ENCODE measurements at regions not wholly inside any gene's neighbourhood (a gene's known extent, or its start where the extent isn't known, plus 50 kb on each side); places are given as distances from the start of the nearest gene placed in this dataset.

DNA sequence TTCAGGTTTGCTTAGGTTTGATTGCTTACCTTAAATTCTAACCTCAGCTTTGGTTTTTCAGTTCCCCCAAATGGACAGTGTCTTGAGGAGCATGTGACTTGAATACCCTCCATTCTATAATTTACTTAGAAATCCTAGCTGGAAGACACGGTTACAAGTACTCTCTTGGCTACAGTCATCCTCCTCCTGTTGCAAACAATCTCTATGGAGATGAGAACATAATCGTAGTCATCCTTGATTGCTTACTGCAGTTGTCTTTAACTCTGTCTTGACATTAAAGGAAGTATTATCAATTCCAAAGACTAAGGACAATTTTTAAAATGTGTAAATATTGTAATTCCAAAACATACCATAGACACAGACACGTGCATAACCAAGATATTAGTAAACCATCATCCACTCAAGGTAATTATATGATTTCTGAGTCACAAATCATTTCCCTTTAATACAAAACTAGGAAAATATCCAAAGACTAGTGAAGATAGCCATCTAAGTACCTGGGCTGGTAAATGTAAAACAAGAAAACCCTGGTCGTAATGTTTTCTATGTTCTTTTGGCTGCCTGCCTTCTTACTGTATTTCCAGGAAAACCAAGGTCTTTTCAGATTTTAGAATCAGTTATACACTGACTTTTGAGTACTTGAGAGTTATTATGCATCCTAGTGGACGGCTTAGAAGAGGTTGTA lies 149.9 kb downstream of the CHRM3 start:
- H3K79me2 ChIP-seq (ENCODE audit: low read length): no peaks in the 10 kb centered on the region
- no peak overlapping the region for H3K4me2 ChIP-seq (ENCODE audit: low read length)
- H3K27ac ChIP-seq (ENCODE audit: low read length): no peak overlapping the region
- H4K20me1 ChIP-seq (ENCODE audit: insufficient read depth, low read length): no peaks in the 10 kb centered on the region
- no peak overlapping the region for H3K4me3 ChIP-seq (ENCODE audit: low read length)
- no peaks in the 10 kb centered on the region for H3K36me3 ChIP-seq (replicated peaks; ENCODE audit: low read depth, low read length)
- no peak overlapping the region for H3K9ac ChIP-seq (ENCODE audit: low read length)
- H3K27me3 ChIP-seq (ENCODE audit: low read depth, low read length): no peaks in the 10 kb centered on the region
- H3K9me3 ChIP-seq (ENCODE audit: insufficient read depth, low read length): no peaks in the 10 kb centered on the region
- H3K4me1 ChIP-seq (ENCODE audit: low read length): no peaks in the 10 kb centered on the region
- H2AFZ ChIP-seq (ENCODE audit: low read depth, low read length): no peak overlapping the region
- TF ChIP-seq EZH2phosphoT487 (IDR thresholded peaks at IDR 0.05; ENCODE audit: low read depth): no peak
- TF ChIP-seq, protein P1, sequence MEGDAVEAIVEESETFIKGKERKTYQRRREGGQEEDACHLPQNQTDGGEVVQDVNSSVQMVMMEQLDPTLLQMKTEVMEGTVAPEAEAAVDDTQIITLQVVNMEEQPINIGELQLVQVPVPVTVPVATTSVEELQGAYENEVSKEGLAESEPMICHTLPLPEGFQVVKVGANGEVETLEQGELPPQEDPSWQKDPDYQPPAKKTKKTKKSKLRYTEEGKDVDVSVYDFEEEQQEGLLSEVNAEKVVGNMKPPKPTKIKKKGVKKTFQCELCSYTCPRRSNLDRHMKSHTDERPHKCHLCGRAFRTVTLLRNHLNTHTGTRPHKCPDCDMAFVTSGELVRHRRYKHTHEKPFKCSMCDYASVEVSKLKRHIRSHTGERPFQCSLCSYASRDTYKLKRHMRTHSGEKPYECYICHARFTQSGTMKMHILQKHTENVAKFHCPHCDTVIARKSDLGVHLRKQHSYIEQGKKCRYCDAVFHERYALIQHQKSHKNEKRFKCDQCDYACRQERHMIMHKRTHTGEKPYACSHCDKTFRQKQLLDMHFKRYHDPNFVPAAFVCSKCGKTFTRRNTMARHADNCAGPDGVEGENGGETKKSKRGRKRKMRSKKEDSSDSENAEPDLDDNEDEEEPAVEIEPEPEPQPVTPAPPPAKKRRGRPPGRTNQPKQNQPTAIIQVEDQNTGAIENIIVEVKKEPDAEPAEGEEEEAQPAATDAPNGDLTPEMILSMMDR (IDR thresholded peaks at IDR 0.05; ENCODE audit: low read depth, low read length): no peak

- no peak overlapping the region for H3K27ac ChIP-seq (ENCODE audit: low read length)
- no peaks in the 10 kb centered on the region for H3K9me3 ChIP-seq (ENCODE audit: insufficient read depth, low read length)
- H3K79me2 ChIP-seq (ENCODE audit: low read length): no peaks in the 10 kb centered on the region
- H3K4me2 ChIP-seq (ENCODE audit: low read length): no peak overlapping the region
- H3K27me3 ChIP-seq (ENCODE audit: low read depth, low read length): no peaks in the 10 kb centered on the region
- no peak for TF ChIP-seq EZH2phosphoT487 (IDR thresholded peaks at IDR 0.05; ENCODE audit: low read depth)
- TF ChIP-seq, protein P1 (IDR thresholded peaks at IDR 0.05; ENCODE audit: low read depth, low read length): no peak
- no peak overlapping the region for H2AFZ ChIP-seq (ENCODE audit: low read depth, low read length)
- H3K36me3 ChIP-seq (replicated peaks; ENCODE audit: low read depth, low read length): no peaks in the 10 kb centered on the region
- H3K4me3 ChIP-seq (ENCODE audit: low read length): no peak overlapping the region
- H3K4me1 ChIP-seq (ENCODE audit: low read length): no peaks in the 10 kb centered on the region
- H4K20me1 ChIP-seq (ENCODE audit: insufficient read depth, low read length): no peaks in the 10 kb centered on the region
- no peak overlapping the region for H3K9ac ChIP-seq (ENCODE audit: low read length)
Measured at GRCh38 chr1:239537795-239538194, 151.4 kb downstream of the CHRM3 start.

GRCh38 chr1:239538239-239538988 lies 152.0 kb downstream of the CHRM3 start:
- Histone ChIP-seq H3K27me3 (ENCODE audit: low read depth, low read length) (no peaks in the 10 kb centered on the region), H3K4me1 (ENCODE audit: low read length) (no peaks in the 10 kb centered on the region), H3K79me2 (ENCODE audit: low read length) (no peaks in the 10 kb centered on the region), H4K20me1 (ENCODE audit: insufficient read depth, low read length) (no peaks in the 10 kb centered on the region), H2AFZ (ENCODE audit: low read depth, low read length) (no peak overlapping the region), H3K27ac (ENCODE audit: low read length) (no peak overlapping the region), H3K36me3 (replicated peaks; ENCODE audit: low read depth, low read length) (no peaks in the 10 kb centered on the region), H3K4me2 (ENCODE audit: low read length) (no peak overlapping the region), H3K4me3 (ENCODE audit: low read length) (no peak overlapping the region), H3K9ac (ENCODE audit: low read length) (no peak overlapping the region), H3K9me3 (ENCODE audit: insufficient read depth, low read length) (no peaks in the 10 kb centered on the region)
- no peak for TF ChIP-seq EZH2phosphoT487 (IDR thresholded peaks at IDR 0.05; ENCODE audit: low read depth)
- TF ChIP-seq, protein P1 (IDR thresholded peaks at IDR 0.05; ENCODE audit: low read depth, low read length): no peak

GRCh38 chr1:239539051-239539450 lies 152.7 kb downstream of the CHRM3 start:
- Histone ChIP-seq H3K9ac (ENCODE audit: low read length) (no peak overlapping the region), H3K4me3 (ENCODE audit: low read length) (no peak overlapping the region), H3K27ac (ENCODE audit: low read length) (no peak overlapping the region), H3K4me1 (ENCODE audit: low read length) (no peaks in the 10 kb centered on the region), H3K36me3 (replicated peaks; ENCODE audit: low read depth, low read length) (no peaks in the 10 kb centered on the region), H3K27me3 (ENCODE audit: low read depth, low read length) (no peaks in the 10 kb centered on the region), H3K79me2 (ENCODE audit: low read length) (no peaks in the 10 kb centered on the region), H2AFZ (ENCODE audit: low read depth, low read length) (no peak overlapping the region), H3K4me2 (ENCODE audit: low read length) (no peak overlapping the region), H3K9me3 (ENCODE audit: insufficient read depth, low read length) (no peaks in the 10 kb centered on the region), H4K20me1 (ENCODE audit: insufficient read depth, low read length) (no peaks in the 10 kb centered on the region)
- TF ChIP-seq, protein P1 (IDR thresholded peaks at IDR 0.05; ENCODE audit: low read depth, low read length): no peak
- TF ChIP-seq EZH2phosphoT487 (IDR thresholded peaks at IDR 0.05; ENCODE audit: low read depth): no peak
